ENCODE measurements at regions not wholly inside any gene's neighbourhood (a gene's known extent, or its start where the extent isn't known, plus 50 kb on each side); places are given as distances from the start of the nearest gene placed in this dataset.

DNA sequence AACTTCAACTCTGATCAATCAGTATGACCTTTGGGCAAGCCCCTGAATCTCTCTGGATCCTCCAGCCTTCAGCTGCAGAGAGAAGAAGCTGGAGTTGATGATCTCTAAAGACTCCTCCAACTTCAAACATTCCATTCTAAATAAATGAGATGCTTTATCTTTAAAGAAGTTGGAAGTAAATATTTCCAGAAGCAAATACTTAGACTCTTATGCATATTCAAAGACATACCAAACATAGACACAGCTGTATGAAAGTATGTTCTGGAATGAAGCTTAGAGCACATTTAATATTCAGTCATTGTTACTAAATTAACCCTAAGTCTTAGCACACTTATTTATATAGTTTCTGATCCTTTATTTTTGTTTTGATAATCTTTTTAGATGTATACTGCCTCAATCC lies 77.6 kb upstream of the ACP3 start:
- no peak for DNase-seq

DNA sequence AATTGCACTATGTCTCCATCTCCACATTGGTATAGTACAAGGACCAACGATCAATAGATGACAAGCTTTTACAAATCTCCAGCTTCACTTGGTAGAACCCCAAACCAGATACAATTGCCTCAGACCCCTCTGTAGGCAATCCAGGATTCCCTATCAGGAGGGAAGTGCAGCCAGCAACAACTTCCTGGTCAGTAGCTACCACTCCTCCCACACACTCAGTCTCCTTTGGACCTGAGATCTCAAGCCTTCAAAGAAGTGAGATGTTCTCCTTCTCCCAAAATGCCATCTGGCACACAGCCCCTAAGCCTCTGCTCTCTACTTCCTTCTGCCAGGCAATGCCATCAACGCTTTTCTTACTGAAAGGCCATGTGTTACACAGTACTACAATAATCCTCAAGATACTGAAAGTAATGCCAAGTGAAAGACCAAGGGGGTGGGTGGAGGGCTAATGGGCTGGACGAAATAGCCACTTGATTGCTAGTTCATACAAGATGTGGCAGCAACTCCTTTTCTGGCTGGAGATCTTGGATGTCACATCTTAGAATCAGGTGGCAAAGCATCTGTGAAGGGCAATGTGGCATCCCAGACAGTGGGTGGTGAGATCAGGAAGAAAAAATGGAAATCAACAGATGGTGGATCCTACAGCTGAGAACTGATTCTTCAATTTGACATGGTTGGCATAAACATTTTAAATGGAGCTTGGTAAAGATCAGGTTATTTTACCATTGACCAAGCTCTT lies 75.3 kb upstream of the ACP3 start:
- DNase-seq, result no peak

DNA sequence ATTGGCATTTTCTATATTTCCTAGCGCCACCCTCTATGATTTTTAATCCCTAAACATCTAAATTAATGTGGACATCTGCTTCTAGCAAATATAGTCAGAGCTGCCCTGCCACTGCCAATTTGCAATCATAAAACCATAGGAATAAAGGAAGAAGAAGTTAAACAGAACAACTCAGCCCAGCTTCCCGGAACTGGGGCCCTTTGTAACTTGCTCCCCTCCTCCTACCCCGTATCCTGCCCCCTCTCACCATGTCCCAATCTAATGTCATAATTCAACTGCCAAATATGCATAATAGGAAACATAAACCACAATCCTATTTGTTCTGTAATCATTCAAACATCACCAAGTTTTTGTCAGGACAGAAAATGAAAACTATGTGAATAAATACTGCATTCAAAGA lies 74.4 kb upstream of the ACP3 start:
- DNase-seq, result no peak

DNA sequence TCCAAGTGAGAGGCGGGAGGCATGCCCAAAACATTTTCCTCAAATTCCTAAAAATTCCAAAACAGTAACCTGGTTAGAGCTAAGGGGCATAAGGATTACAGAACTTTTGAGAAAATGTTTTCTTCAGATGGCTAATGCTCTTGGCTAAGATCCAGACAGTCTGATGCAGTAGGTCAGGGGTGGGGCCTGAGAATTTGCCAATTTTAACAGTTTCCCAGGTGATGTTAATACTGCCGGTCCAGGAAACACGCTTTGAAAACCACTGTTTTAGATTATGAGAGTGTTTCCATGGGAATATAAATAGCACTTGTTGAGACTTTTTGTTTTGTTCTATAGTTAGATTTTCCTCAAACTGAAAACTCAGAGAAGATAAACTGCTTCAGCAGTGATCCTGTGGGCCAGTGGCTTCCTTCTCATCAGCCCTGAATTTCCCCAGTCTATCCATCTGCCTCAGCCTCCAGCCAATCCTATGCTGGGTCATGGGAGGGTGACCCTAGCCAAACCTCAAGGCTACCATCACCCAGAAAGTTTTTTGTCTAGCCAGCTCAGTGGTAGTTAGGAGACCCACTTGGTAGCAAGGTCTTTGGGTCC lies 71.6 kb upstream of the ACP3 start:
- no peak for DNase-seq

DNA sequence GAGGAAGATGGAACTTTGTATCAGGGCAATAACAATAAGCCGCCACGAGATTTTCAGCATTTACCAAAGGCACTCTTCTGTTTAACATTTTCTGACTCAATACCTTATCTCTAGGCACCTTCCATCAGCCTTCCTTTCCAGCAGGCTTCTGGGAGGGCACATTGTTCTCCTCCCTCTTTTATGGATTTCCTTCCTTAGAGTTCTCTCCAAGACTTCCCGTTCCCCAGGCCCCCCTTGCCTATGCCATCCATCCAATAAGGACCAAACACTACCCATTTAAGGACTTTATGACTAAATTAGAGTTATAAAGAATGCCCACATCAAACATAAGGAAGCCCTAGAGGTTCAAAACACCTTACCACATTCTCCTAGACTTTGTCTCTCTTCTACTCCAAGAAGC lies 71.0 kb upstream of the ACP3 start:
- no peak for DNase-seq

DNA sequence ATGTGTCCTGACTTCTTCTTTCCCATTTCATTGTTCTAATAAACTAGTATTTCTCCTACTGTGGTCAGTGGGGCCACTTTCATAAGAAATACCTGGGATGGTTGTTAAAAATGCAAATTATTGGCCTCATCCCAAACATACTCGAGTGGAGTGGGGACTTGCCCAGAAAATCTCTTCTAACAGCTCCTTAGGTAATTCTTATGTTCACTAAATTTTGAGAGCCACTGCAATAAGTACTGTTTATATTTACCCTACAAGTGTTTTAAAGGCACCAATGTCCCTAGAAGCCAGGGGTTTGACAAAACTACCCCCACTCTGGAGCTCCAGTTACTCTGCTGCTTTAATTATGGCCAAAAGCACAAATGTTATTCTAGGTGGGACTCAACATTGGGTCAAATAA lies 70.0 kb upstream of the ACP3 start:
- DNase-seq, result no peak

DNA sequence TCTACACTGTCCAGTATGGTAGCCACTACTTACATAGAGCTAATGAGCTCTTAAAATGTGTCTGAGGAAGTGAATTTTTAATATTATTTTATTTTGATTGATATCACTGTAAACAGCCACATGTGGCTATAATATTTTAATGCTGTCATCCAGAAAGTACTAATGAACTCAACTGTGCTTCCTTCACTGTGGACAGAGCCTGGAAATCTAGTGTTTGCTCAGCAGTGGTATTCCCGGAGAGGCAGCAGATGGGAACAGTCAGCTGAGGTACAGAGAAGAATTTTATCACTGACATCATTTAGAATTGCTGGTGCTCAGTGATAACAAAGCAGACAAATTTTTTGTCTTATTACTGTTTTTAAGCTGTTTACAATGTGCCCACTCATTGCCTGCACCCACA lies 68.7 kb upstream of the ACP3 start:
- no peak for DNase-seq

DNA sequence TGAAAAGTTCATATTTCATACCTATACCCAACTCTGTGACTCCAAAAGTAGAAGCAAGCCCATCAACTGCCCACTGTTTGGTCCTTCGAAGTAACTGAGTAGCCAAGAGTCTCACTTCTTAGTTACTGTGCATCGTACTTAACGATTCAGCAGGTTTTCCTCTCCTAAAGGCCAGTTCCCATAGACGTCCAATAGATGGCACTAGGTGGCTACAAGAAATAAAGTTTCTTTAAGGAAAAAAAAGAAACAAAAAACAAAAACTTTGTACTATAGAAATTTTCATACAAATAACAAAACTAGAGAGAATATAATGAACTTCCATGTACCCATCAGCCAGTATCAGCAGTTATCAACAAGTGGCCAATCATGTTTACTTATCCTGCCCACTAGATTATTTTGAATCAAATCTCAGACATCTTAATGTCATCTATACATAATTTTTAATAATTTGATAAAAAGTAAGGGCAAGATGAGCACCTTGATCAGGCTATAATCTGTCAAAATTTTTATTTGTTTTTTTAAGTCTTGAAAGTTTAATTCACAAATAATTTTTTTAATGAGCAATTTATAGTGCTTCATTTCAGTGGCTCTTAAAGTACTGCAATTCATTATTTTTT lies 63.8 kb upstream of the ACP3 start:
- peak in 1 of 5 donors; percentile 20 for DNase-seq

DNA sequence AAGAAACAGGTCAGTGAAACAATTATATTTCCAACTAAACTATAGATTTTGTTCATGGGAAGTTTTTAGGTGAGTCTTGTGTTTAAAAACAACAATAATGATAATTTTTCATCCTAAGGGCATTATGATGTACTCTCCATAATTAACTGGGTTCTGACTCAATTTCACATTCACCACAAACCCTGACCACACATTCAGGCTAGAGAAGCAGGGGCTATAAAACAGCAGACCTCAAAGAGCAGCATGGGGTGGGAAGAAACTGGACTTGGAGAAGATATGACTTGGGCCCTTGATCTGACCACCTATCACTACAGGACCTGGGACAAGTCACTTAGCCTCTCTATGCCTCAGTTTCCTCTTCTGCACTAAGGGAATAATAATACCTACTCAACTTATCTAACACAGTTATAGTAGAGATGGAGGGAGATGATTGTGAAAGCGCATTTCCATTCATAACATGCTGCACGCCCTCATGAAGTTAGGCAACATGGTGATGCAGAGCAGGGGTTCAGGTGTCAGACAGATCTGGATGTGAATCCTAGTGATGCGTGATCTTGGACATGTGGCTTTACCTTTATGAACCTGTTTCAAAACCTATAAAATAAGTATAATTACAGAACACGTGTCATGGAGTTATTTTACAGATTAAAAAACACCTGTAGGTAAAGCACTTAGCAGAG lies 63.0 kb upstream of the ACP3 start:
- DNase-seq, result no peak

DNA sequence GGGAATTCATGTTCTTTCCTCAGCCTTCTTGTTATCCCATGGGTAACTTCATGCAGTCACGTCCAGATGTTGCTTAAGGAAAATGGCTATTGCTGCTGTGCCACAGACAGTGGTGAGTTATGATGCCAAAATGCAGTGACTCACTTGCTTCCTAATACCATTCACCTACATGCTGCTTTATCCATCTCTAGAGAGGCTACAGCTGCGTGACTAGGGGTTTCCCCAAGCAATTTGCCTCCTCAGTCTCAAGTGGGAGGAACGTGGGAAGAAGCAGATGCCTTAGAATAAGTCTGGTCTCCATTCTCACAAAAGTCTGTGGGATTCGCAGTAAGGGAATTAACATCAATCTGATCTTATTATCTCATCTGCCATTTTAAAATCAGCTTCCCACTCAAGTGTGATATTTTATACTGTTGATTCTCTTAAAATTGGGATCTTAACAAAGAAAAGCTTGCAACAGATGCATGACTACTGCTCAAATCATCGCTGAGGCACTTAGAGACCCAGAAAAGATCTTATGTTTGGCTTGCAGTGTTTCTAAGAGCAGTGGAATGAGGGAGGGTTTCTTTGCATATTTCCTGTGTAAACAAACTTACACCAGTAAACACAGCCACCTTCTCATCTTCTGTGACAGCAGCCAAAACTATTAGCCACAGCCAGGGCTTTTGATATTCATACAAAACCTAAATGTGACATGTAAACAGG lies 62.0 kb upstream of the ACP3 start:
- no peak for DNase-seq

DNA sequence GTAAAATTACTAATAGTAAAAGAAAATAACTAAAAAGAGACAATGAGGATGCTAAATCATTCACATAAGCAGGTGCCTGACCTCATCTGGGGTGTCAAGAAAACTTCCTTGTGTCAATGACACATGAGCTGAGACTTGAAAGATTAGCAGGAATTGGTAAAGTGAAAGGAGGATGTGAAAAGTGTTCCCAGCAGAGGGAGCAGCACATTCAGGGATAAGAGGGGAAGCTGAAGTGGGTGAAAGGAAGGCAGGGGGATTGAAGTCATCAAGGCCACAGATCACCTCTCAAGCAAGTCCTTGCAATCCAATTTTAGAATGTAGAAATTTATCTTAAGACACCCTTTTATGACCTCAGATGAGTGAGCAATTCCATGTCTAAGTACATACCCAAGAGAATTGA lies 60.2 kb upstream of the ACP3 start:
- no peak for DNase-seq

DNA sequence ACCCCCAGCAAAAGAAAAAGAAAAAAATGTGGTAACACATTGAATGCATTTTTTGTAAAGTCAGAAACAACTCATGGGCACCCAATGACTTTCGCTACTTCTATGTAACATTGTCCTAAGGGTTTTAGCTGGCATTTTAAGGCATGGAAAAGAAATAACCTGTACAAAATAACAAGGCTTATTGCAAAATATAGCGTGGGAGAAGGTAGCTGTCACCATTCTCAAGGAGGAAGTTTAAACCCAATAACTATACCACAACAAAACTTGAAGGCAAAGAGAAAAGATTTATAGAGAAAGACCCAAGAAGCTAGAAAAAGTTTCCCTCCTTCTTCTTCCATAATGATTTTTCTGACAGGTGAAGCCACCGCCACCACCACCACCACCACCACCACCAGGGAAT lies 55.7 kb upstream of the ACP3 start:
- no peak for DNase-seq

DNA sequence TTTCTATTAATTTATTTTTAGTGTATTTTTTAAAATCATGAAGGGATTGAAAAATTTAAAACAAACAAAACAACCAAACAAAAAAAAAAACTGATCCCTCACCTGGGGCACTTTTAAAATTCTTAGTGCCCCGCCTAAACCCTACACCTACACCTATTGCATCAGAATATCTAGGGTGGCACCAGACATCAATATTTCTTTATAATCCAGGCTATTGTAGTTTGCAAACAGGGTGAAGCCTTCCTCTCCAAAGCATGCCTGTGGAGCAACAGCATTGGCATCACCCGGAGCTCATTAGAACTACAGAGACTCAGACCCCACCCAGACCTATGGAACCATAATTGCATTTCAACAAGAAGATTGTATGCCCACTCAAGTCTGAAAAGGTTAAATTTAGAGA lies 54.9 kb upstream of the ACP3 start:
- DNase-seq, result no peak

DNA sequence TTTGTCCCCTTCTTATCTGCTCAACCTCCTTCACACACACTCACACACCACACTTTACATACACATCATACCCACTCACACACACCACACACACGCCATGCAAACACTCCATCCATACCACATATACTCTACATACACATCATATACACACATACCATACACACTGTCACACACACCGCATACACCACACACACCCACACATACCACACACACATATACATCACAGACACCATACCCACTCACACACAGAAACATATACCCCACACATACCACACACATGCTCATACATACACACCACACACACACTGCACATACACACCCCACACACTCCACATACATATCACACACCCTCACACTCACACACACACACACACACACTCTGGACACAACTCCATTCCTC lies 54.3 kb upstream of the ACP3 start:
- no peak for DNase-seq

DNA sequence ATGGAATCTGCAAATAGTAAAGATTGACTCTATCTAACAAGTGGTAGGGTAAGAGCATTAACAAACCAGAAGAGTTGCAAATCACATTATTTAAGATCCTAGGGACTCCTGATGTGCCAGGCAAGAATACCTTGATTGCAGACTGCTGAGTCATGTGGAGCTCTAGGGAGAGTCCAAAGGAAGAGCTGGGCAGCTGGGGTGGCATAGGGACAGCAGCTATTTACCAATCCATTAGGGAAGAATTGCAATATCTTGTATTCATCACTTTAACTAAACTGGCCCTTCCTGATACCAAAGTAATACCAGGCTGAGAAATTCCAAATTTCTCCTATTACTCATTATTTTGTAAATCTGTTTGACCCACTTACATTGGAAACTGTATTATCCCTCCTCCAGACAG lies 52.2 kb upstream of the ACP3 start:
- DNase-seq, result no peak

DNA sequence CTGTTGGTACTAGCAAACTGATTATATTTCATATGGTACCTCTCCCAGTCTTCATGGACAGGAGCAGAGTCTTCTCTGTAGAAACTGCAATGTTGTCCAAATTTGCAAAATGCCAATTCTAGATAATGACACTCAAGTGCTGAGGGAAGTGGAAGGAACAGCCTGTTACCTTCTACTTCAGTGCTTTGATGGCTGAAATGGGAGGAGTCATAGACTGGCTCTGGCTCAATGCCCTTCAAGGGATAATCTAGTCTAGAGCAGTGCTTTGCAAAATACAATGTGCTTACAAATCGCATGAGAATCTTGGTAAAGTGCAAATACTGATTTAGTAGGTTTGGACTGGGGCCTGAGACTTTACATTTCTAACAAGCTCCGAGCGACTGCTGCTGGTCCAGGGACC lies 51.7 kb upstream of the ACP3 start:
- DNase-seq, result no peak

DNA sequence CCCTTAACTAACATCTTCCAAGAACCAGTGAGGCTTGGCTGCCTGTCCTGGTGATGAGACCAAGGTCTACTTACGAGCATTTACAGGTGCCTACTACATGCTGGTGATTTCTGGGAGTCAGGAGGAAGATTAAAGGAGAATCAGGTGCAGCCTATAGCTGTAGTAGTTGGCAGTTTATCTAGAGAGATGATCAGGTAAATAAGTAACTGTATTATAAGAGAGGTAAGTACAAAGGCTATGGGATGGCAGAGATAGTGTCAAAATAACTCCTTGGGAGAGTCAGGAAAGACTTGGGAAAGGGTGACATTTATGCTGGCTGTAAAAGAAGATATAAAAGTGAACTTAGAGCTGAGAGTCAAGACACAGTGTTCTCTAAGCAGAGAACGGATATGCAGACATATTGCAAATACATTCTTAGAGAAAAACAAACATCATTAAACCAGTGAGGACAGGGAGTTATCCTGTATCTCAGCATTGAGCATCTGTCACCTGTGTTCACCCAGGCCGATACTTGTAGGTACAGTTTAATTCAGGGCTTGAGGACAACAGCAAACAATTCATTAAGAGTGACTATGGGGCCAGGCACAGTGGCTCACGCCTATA lies 49.7 kb upstream of the ACP3 start:
- no peak for DNase-seq

Data from T-helper 1 cell (primary cell).